Smooth muscle cell (in vitro differentiated cells): ENCODE measurements at regions not wholly inside any gene's neighbourhood (a gene's known extent, or its start where the extent isn't known, plus 50 kb on each side); places are given as distances from the start of the nearest gene placed in this dataset.

Experiments
- DNase-seq: peaks from one replicate; lab custom pipeline; 2025; ENCODE audit not compliant: unreplicated experiment; lab: John Stamatoyannopoulos, UW
- H2AFZ ChIP-seq: fragments of 200-600 bp; sonication (generic); 2 replicates; pipeline ENCODE4 v1.6.0; 2016; ENCODE audit warnings: antibody characterized with exemption, low read depth, mild to moderate bottlenecking
- H3F3A ChIP-seq: fragments of 200-600 bp; sonication (generic); 2 replicates; pipeline ENCODE4 v1.6.0; 2017; ENCODE audit warnings: antibody characterized with exemption, low read depth
- H3K27ac ChIP-seq: fragments of 200-600 bp; sonication (generic); 2 replicates; pipeline ENCODE4 v1.5.1; 2016; ENCODE audit warnings: low read depth, mild to moderate bottlenecking
- H3K27me3 ChIP-seq: fragments of 200-600 bp; sonication (generic); 2 replicates; pipeline ENCODE4 v1.6.1; 2016; ENCODE audit warnings: low read depth, mild to moderate bottlenecking
- H3K36me3 ChIP-seq: fragments of 200-600 bp; sonication (generic); 2 replicates; pipeline ENCODE4 v1.5.1; 2016; ENCODE audit warnings: low read depth
- H3K4me1 ChIP-seq: fragments of 200-600 bp; sonication (generic); 2 replicates; pipeline ENCODE4 v1.5.1; 2016; ENCODE audit warnings: low read depth
- H3K4me2 ChIP-seq: fragments of 200-600 bp; sonication (generic); 2 replicates; pipeline ENCODE4 v1.6.0; 2016; ENCODE audit warnings: mild to moderate bottlenecking
- H3K4me3 ChIP-seq: fragments of 200-600 bp; sonication (generic); 2 replicates; pipeline ENCODE4 v1.5.1; 2016; ENCODE audit warnings: mild to moderate bottlenecking
- H3K79me2 ChIP-seq: fragments of 200-600 bp; sonication (generic); 2 replicates; pipeline ENCODE4 v1.6.0; 2016; ENCODE audit warnings: low read depth, mild to moderate bottlenecking
- H3K9ac ChIP-seq: fragments of 200-600 bp; sonication (generic); 2 replicates; pipeline ENCODE4 v1.6.0; 2016; ENCODE audit warnings: low read depth
- H3K9me3 ChIP-seq: fragments of 200-600 bp; sonication (generic); replicated peaks from 2 replicates; pipeline ENCODE4 v1.5.1; 2016; ENCODE audit warnings: low read depth
- H4K20me1 ChIP-seq: fragments of 200-600 bp; sonication (generic); 2 replicates; pipeline ENCODE4 v1.6.0; 2016; ENCODE audit warnings: low read depth
- WGBS: methylation state at CpG from one replicate; pipeline ENCODE4 v1.1.7; 2016; ENCODE audit warnings: low lambda C conversion rate; 5-methylcytosine and 5-hydroxymethylcytosine counted together
- TF ChIP-seq, protein P1 (sequence below): fragments of 200-600 bp; sonication (generic); IDR thresholded peaks from 2 replicates; pipeline ENCODE4 v1.5.1; 2017; ENCODE audit warnings: borderline replicate concordance, mild to moderate bottlenecking, antibody characterized with exemption; ENCODE audit not compliant: insufficient read depth, poor library complexity, severe bottlenecking

GRCh38 chr12:90502070-90502469, 452.9 kb downstream of the CCER1 start:
- H3K4me3 ChIP-seq, result no peak overlapping the region
- DNase-seq, result no peak
- H3F3A ChIP-seq, result no peaks in the 10 kb centered on the region
- H3K9me3 ChIP-seq, result no peaks in the 10 kb centered on the region
- no peaks in the 10 kb centered on the region for H3K27me3 ChIP-seq
- no peak overlapping the region for H3K9ac ChIP-seq
- no peak overlapping the region for H3K4me2 ChIP-seq
- H3K36me3 ChIP-seq, result no peaks in the 10 kb centered on the region
- no peaks in the 10 kb centered on the region for H3K79me2 ChIP-seq
- no peak overlapping the region for H3K27ac ChIP-seq
- no peak overlapping the region for H2AFZ ChIP-seq
- no peaks in the 10 kb centered on the region for H4K20me1 ChIP-seq
- H3K4me1 ChIP-seq, result no peaks in the 10 kb centered on the region
- TF ChIP-seq, protein P1, sequence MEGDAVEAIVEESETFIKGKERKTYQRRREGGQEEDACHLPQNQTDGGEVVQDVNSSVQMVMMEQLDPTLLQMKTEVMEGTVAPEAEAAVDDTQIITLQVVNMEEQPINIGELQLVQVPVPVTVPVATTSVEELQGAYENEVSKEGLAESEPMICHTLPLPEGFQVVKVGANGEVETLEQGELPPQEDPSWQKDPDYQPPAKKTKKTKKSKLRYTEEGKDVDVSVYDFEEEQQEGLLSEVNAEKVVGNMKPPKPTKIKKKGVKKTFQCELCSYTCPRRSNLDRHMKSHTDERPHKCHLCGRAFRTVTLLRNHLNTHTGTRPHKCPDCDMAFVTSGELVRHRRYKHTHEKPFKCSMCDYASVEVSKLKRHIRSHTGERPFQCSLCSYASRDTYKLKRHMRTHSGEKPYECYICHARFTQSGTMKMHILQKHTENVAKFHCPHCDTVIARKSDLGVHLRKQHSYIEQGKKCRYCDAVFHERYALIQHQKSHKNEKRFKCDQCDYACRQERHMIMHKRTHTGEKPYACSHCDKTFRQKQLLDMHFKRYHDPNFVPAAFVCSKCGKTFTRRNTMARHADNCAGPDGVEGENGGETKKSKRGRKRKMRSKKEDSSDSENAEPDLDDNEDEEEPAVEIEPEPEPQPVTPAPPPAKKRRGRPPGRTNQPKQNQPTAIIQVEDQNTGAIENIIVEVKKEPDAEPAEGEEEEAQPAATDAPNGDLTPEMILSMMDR, result no peak

DNA sequence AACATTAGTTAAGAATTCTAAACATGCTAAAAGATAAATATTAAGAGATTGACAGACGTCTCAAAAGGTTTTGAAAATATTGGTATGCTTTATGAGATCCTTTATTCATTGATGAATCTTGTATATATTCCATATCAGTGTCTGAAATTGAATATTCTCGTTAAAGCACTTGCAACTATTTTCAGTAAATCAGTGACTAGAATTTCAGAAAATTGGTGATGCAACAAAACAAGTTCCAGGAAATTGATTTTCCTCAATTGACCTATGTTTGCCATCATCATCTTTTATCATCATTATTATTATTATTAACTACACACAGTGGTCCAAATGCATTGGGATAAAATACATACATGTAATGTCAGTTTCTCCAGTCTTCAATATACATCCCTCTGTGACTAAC, 453.6 kb downstream of the CCER1 start:
- Histone ChIP-seq H3K9me3 (no peaks in the 10 kb centered on the region), H3K9ac (no peak overlapping the region), H4K20me1 (no peaks in the 10 kb centered on the region), H3K79me2 (no peaks in the 10 kb centered on the region), H3K36me3 (no peaks in the 10 kb centered on the region), H3K27me3 (no peaks in the 10 kb centered on the region), H3K4me2 (no peak overlapping the region), H3K4me1 (no peaks in the 10 kb centered on the region), H3K27ac (no peak overlapping the region), H2AFZ (no peak overlapping the region), H3K4me3 (no peak overlapping the region), H3F3A (no peaks in the 10 kb centered on the region)
- no peak for DNase-seq
- WGBS, result 93% methylated on average over 2 of the region's 2 CpGs
- TF ChIP-seq, protein P1, result no peak

- DNase-seq, result no peak
Measured at GRCh38 chr12:90499795-90500194, 455.2 kb downstream of the CCER1 start.

GRCh38 chr12:90497923-90498545, 456.9 kb downstream of the CCER1 start:
- 65% methylated on average over 6 of the region's 6 CpGs for WGBS
- H3K4me2 ChIP-seq, result no peak overlapping the region
- no peak overlapping the region for H3K4me3 ChIP-seq
- H4K20me1 ChIP-seq, result no peaks in the 10 kb centered on the region
- DNase-seq, result no peak
- TF ChIP-seq, protein P1, result no peak
- H3K4me1 ChIP-seq, result no peaks in the 10 kb centered on the region
- H3K27me3 ChIP-seq, result no peaks in the 10 kb centered on the region
- no peaks in the 10 kb centered on the region for H3K9me3 ChIP-seq
- H2AFZ ChIP-seq, result no peak overlapping the region
- H3K79me2 ChIP-seq, result no peaks in the 10 kb centered on the region
- no peaks in the 10 kb centered on the region for H3K36me3 ChIP-seq
- H3K27ac ChIP-seq, result no peak overlapping the region
- no peaks in the 10 kb centered on the region for H3F3A ChIP-seq
- no peak overlapping the region for H3K9ac ChIP-seq

More at GRCh38 chr12:90499795-90500194, 455.2 kb downstream of the CCER1 start:
- no peaks in the 10 kb centered on the region for H3K36me3 ChIP-seq
- H2AFZ ChIP-seq, result no peak overlapping the region
- H3K79me2 ChIP-seq, result no peaks in the 10 kb centered on the region
- no peaks in the 10 kb centered on the region for H3K9me3 ChIP-seq
- H3K4me1 ChIP-seq, result no peaks in the 10 kb centered on the region
- no peak overlapping the region for H3K27ac ChIP-seq
- TF ChIP-seq, protein P1, result no peak
- no peaks in the 10 kb centered on the region for H3F3A ChIP-seq
- no peak overlapping the region for H3K4me2 ChIP-seq
- H3K9ac ChIP-seq, result no peak overlapping the region
- no peak overlapping the region for H3K4me3 ChIP-seq
- H3K27me3 ChIP-seq, result no peaks in the 10 kb centered on the region
- H4K20me1 ChIP-seq, result no peaks in the 10 kb centered on the region
